Bronchial epithelial cell (primary cell): ENCODE measurements at regions not wholly inside any gene's neighbourhood (a gene's known extent, or its start where the extent isn't known, plus 50 kb on each side); places are given as distances from the start of the nearest gene placed in this dataset.

Source experiments
- DNase-seq: peaks from one replicate; pipeline ENCODE4 v3.0.0-alpha.2; 2010; ENCODE audit warnings: low read depth
- FAIRE-seq: peaks from 2 replicates; lab custom pipeline; 2011; peaks lifted over from hg19 to GRCh38; lab: Jason Lieb, UNC
- H3K27me3 ChIP-seq: 2 replicates; pipeline ENCODE4 v1.5.1; 2011; ENCODE audit warnings: low read length; ENCODE audit not compliant: control insufficient read depth, insufficient read depth
- H3K36me3 ChIP-seq: 2 replicates; pipeline ENCODE4 v1.5.1; 2011; ENCODE audit warnings: low read length; ENCODE audit not compliant: control insufficient read depth, insufficient read depth
- H3K4me3 ChIP-seq: 2 replicates; pipeline ENCODE4 v1.5.1; 2011; ENCODE audit warnings: mild to moderate bottlenecking, low read depth, low read length, control low read depth
- CTCF ChIP-seq: IDR thresholded peaks from 2 replicates; pipeline ENCODE4 v1.5.1; 2011; ENCODE audit warnings: mild to moderate bottlenecking, moderate library complexity, low read length, control low read depth, inconsistent platforms; ENCODE audit not compliant: insufficient read depth, severe bottlenecking

- Histone ChIP-seq H3K36me3 (no peaks in the 10 kb centered on the region), H3K4me3 (no peak overlapping the region), H3K27me3 (no peaks in the 10 kb centered on the region)
- no peak for DNase-seq
- no peak for FAIRE-seq
- no peak for TF ChIP-seq CTCF
Observed at GRCh38 chr13:99647596-99647985, 146.3 kb downstream of the TM9SF2 start.

- no peak overlapping the region for H3K4me3 ChIP-seq
- no peaks in the 10 kb centered on the region for H3K36me3 ChIP-seq
- FAIRE-seq (no peak), DNase-seq (no peak)
- no peaks in the 10 kb centered on the region for H3K27me3 ChIP-seq
- no peak for TF ChIP-seq CTCF
Observed at GRCh38 chr13:99646866-99647595, 145.8 kb downstream of the TM9SF2 start.

GRCh38 chr13:99642841-99643240, 141.6 kb downstream of the TM9SF2 start:
- Histone ChIP-seq H3K27me3 (no peaks in the 10 kb centered on the region), H3K4me3 (no peak overlapping the region), H3K36me3 (no peaks in the 10 kb centered on the region)
- no peak for FAIRE-seq
- DNase-seq, result no peak
- no peak for TF ChIP-seq CTCF

GRCh38 chr13:99642006-99642405, 140.7 kb downstream of the TM9SF2 start:
- H3K4me3 ChIP-seq, result no peak overlapping the region
- DNase-seq, result no peak

GRCh38 chr13:99640260-99640659, 139.0 kb downstream of the TM9SF2 start:
- no peak for FAIRE-seq
- no peak for DNase-seq
- H3K4me3 ChIP-seq, result no peak overlapping the region
- TF ChIP-seq CTCF, result no peak
- no peaks in the 10 kb centered on the region for H3K27me3 ChIP-seq
- H3K36me3 ChIP-seq, result no peaks in the 10 kb centered on the region

More at GRCh38 chr13:99642006-99642405, 140.7 kb downstream of the TM9SF2 start:
- TF ChIP-seq CTCF, result no peak
- no peaks in the 10 kb centered on the region for H3K36me3 ChIP-seq
- H3K27me3 ChIP-seq, result no peaks in the 10 kb centered on the region
- FAIRE-seq, result no peak

- FAIRE-seq (no peak), DNase-seq (no peak)
- no peak for TF ChIP-seq CTCF
- Histone ChIP-seq H3K36me3 (no peaks in the 10 kb centered on the region), H3K4me3 (no peak overlapping the region), H3K27me3 (no peaks in the 10 kb centered on the region)
Observed at GRCh38 chr13:99639126-99639525, 137.9 kb downstream of the TM9SF2 start.
